AG04449 (cell line): ENCODE measurements at regions not wholly inside any gene's neighbourhood (a gene's known extent, or its start where the extent isn't known, plus 50 kb on each side); places are given as distances from the start of the nearest gene placed in this dataset.

Experiments used
- CTCF ChIA-PET: fragments of 350-600 bp; formaldehyde crosslinking; extraction: SDS; loops from one replicate; lab custom pipeline; 2021; ENCODE audit warnings: antibody characterized with exemption; lab: Yijun Ruan, JAX
- POLR2A ChIA-PET: fragments of 400-600, 350-600 bp; formaldehyde crosslinking; extraction: SDS; loops from one replicate; lab custom pipeline; 2020; ENCODE audit warnings: antibody characterized with exemption, inconsistent platforms; lab: Yijun Ruan, JAX
- DNase-seq: peaks from one replicate; pipeline ENCODE4 v3.0.0-alpha.2; 2010; ENCODE audit warnings: low read depth, low spot score
- H3K4me3 ChIP-seq: 2 replicates; pipeline ENCODE4 v1.5.1; 2011; ENCODE audit warnings: low read depth, mild to moderate bottlenecking, control low read depth, low read length
- CTCF ChIP-seq: IDR thresholded peaks from one replicate; pipeline ENCODE4 v1.5.1; 2011; ENCODE audit warnings: mild to moderate bottlenecking, moderate library complexity, low read length, control low read depth, inconsistent platforms; ENCODE audit not compliant: insufficient read depth; ENCODE audit errors: missing control alignments

- DNase-seq, result no peak
- no peak for TF ChIP-seq CTCF
- ChIA-PET POLR2A (no interaction called here), CTCF (no interaction called here)
- H3K4me3 ChIP-seq, result no peak overlapping the region
Observed at GRCh38 chr12:76220980-76221379, 127.2 kb downstream of the BBS10 start.

GRCh38 chr12:76219806-76220205, 128.4 kb downstream of the BBS10 start:
- no peak for DNase-seq
- ChIA-PET CTCF (no interaction called here), POLR2A (no interaction called here)
- no peak for TF ChIP-seq CTCF
- no peak overlapping the region for H3K4me3 ChIP-seq

GRCh38 chr12:76216585-76217472, 131.4 kb downstream of the BBS10 start:
- ChIA-PET POLR2A (no interaction called here), CTCF (no interaction called here)
- H3K4me3 ChIP-seq, result no peak overlapping the region
- no peak for TF ChIP-seq CTCF
- DNase-seq, result no peak

GRCh38 chr12:76208129-76208528, 123.6 kb upstream of the NAP1L1 start:
- DNase-seq, result no peak
- no peak overlapping the region for H3K4me3 ChIP-seq
- TF ChIP-seq CTCF, result no peak
- CTCF ChIA-PET, result no interaction called here
- POLR2A ChIA-PET, result no interaction called here

- no peak for DNase-seq
- TF ChIP-seq CTCF, result no peak
- ChIA-PET POLR2A (no interaction called here), CTCF (no interaction called here)
- no peak overlapping the region for H3K4me3 ChIP-seq
Observed at GRCh38 chr12:76206677-76207072, 122.2 kb upstream of the NAP1L1 start.

- TF ChIP-seq CTCF, result no peak
- no peak for DNase-seq
- POLR2A ChIA-PET, result no interaction called here
- H3K4me3 ChIP-seq, result no peak overlapping the region
- CTCF ChIA-PET, result no interaction called here
Observed at GRCh38 chr12:76206039-76206676, 121.7 kb upstream of the NAP1L1 start.
